Activated CD8-positive, alpha-beta memory T cell treated with anti-CD3 and anti-CD28 coated beads, Interleukin-2, amount 10 ng/mL, durations not matched to agents 7 days and 5 days (primary cell): ENCODE measurements at regions not wholly inside any gene's neighbourhood (a gene's known extent, or its start where the extent isn't known, plus 50 kb on each side); places are given as distances from the start of the nearest gene placed in this dataset.

ENCODE experiments used
- ATAC-seq: fragments of 150-1000 bp; cut with Tn5 transposase; one replicate; pipeline ENCODE4 v1.10.0; 2021; ENCODE audit warnings: moderate library complexity
- CTCF ChIA-PET: fragments of 350-600 bp; sonication (Branson Sonifier 250); formaldehyde crosslinking; loops from one replicate; lab custom pipeline; 2021; ENCODE audit warnings: antibody characterized with exemption; lab: Charles Lee
- DNase-seq: peaks from one replicate; pipeline ENCODE4 v3.0.0-alpha.2; 2020
- H3K27ac Mint-ChIP-seq: one replicate; pipeline ENCODE4 v1.8.0; 2021; ENCODE audit warnings: mild to moderate bottlenecking, mixed read lengths
- H3K27me3 Mint-ChIP-seq: one replicate; pipeline ENCODE4 v1.8.0; 2021; ENCODE audit warnings: mixed read lengths
- H3K36me3 Mint-ChIP-seq: one replicate; pipeline ENCODE4 v1.8.0; 2021; ENCODE audit warnings: mild to moderate bottlenecking, mixed read lengths
- H3K4me1 Mint-ChIP-seq: one replicate; pipeline ENCODE4 v1.8.0; 2021; ENCODE audit warnings: mixed read lengths
- H3K4me3 Mint-ChIP-seq: one replicate; pipeline ENCODE4 v1.8.0; 2021; ENCODE audit warnings: mild to moderate bottlenecking, moderate library complexity, mixed read lengths
- H3K9me3 Mint-ChIP-seq: one replicate; pipeline ENCODE4 v1.8.0; 2022; ENCODE audit warnings: low read depth, mixed read lengths

DNA sequence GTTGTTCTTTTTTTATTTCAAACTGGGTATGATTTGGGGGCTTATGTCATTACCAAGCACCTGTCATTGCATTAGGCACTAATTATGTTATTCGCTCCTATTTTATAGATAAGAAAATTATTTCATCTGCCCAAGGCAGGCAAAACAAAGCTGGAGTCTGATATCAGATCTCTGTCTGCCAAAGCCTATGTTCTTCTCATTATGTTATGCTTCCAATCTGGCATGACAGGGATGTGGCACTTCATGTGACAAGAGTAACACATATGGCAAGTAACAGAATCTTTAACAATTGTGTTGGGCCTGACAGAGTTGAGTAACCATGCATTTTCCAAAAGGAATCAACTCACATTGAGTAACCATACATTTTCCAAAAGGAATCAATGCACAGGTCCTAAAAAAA lies 61.2 kb upstream of the TOM1L1 start:
- CTCF ChIA-PET: no interaction called here
- no peak for ATAC-seq
- no peak for DNase-seq
- Mint-ChIP-seq H3K27ac (no peak overlapping the region), H3K4me3 (no peak overlapping the region), H3K27me3 (no peaks in the 10 kb centered on the region), H3K4me1 (no peaks in the 10 kb centered on the region), H3K36me3 (no peaks in the 10 kb centered on the region), H3K9me3 (no peaks in the 10 kb centered on the region)

DNA sequence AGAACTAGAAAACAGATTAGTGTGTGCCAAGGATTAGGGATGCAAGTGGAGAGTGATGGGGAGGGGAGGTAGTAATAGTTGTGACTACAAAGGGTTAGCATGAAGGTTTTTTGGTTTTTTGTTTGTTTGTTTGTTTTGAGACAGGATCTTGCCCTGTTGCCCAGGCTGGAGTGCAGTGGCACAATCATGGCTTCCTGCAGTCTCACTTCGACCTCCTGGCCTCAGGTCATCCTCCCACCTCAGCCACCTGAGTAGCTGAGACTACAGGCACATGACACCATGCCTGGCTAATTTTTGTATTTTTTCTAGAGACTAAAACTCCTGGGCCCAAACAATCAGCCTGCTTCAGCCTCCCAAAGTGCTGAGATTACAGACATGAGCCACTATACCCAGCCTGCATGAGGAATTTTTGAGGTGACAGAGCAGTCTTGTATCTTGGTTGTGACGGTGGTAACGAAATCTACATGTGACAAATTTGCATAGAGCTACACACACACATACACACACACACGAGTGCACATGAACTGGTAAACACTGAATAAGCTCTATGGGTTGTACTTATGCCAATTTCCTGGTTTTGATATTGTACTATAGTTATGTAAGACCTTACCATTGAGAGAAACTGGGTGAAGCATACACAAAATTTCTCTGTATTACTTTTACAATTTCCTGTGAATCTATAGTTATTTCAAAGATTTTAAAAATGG lies 59.6 kb upstream of the TOM1L1 start:
- Mint-ChIP-seq H3K4me1 (no peaks in the 10 kb centered on the region), H3K36me3 (no peaks in the 10 kb centered on the region), H3K27ac (no peak overlapping the region), H3K4me3 (no peak overlapping the region), H3K9me3 (no peaks in the 10 kb centered on the region), H3K27me3 (no peaks in the 10 kb centered on the region)
- DNase-seq: no peak
- no peak for ATAC-seq
- CTCF ChIA-PET: no interaction called here

DNA sequence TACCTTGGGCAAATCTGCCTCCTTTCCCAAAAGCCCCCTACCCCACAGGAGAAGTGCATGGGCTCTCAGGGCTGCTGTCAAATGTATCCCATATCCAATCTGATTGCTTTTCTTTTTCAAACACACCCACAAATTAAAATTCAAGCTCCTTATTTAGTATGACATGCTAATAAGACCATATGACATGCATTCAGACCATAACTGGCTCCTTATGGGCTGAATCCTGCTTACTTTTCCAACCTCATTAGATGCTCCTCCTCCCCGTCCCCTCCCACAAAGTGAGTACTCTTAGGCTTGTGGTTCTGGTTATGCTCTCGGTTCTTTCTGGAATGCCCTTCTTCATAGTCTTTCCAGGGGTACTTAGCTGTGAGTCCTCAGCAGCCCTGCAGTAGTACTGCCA lies 59.0 kb upstream of the TOM1L1 start:
- Mint-ChIP-seq H3K36me3 (no peaks in the 10 kb centered on the region), H3K27me3 (no peaks in the 10 kb centered on the region), H3K9me3 (no peaks in the 10 kb centered on the region), H3K4me3 (no peak overlapping the region), H3K27ac (no peak overlapping the region), H3K4me1 (no peaks in the 10 kb centered on the region)
- ATAC-seq (no peak), DNase-seq (no peak)
- CTCF ChIA-PET: no interaction called here

DNA sequence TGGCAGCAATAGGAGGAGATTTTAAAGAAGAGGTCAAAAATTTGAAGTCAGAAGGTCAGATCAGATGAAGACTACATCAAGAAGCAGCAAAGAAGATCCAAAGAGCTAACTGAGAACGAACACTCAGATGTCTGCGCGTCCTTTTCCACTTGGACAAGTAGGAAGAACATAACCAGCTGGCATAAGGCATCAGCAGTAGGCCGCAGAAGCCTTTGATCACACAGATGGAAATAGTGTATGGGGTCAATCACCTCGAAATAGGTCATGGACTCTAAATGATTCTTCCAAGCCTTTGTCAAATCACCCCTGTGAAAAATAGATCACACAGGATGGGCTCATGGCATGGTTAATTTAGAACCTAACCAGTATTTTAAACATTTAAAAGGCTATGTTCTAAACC lies 56.4 kb upstream of the TOM1L1 start:
- H3K36me3 Mint-ChIP-seq: no peaks in the 10 kb centered on the region
- CTCF ChIA-PET: interaction anchor here (0.5 kb wide), 1 partner anchor 66 kb away, joined by 3 read pairs; no protein-coding TSS in a partner anchor
- no peaks in the 10 kb centered on the region for H3K9me3 Mint-ChIP-seq
- ATAC-seq: no peak
- no peak overlapping the region for H3K4me3 Mint-ChIP-seq
- no peaks in the 10 kb centered on the region for H3K4me1 Mint-ChIP-seq
- H3K27me3 Mint-ChIP-seq: no peaks in the 10 kb centered on the region
- H3K27ac Mint-ChIP-seq: no peak overlapping the region
- DNase-seq: no peak

DNA sequence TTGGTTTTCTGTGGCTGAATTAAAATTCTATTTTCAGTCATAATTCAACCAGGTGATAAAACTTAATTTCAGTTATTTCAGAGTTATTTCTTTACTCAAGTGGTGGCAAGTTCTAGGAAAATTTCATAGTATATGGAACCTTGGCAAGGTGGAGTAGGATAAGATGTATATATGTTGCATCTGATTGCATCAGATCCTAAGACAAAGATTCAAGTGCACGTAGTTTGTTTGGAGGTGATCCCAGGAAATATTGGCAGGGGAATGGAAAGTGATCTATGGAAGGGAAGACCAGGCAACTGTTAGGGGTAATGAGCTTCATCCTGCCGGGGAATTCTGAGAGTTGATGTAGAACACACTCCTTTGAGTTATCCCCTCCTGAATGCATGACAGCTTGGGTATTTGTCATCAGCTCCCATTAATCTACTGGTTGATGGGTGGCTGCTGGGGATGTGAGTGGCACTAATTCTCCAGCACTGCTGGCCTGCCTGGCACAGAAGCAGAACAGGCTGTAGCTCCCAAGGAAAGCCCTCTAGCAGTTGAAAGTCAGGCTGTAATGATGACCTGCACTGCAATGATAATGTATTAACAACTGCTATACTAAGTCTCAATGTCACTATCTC lies 52.2 kb upstream of the TOM1L1 start:
- H3K9me3 Mint-ChIP-seq: no peaks in the 10 kb centered on the region
- ATAC-seq (no peak), DNase-seq (no peak)
- no peak overlapping the region for H3K4me3 Mint-ChIP-seq
- H3K4me1 Mint-ChIP-seq: no peaks in the 10 kb centered on the region
- H3K27me3 Mint-ChIP-seq: no peaks in the 10 kb centered on the region
- CTCF ChIA-PET: no interaction called here
- H3K27ac Mint-ChIP-seq: no peak overlapping the region
- no peaks in the 10 kb centered on the region for H3K36me3 Mint-ChIP-seq

DNA sequence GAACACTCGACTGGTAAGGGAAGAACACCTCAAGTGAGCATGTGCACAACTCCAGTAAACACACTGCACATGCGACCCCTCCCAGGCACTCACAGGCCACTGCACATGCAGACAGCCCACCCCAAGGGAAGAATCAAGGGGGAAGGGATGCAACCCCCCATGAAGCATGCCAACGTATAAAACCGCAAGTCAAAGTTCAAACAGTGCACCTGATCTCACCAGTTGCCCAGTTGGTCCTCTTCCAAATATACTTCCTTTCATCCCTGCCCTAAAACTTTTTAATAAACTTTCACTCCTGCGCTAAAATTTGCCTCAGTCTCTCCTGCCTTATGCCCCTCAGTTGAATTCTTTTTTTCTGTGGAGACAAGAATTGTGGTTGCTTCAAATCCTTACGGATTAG lies 51.0 kb upstream of the TOM1L1 start:
- H3K36me3 Mint-ChIP-seq: no peaks in the 10 kb centered on the region
- no peak overlapping the region for H3K4me3 Mint-ChIP-seq
- no peaks in the 10 kb centered on the region for H3K27me3 Mint-ChIP-seq
- H3K27ac Mint-ChIP-seq: no peak overlapping the region
- CTCF ChIA-PET: no interaction called here
- ATAC-seq (no peak), DNase-seq (no peak)
- no peaks in the 10 kb centered on the region for H3K9me3 Mint-ChIP-seq
- no peaks in the 10 kb centered on the region for H3K4me1 Mint-ChIP-seq
